ENCODE measurements at regions not wholly inside any gene's neighbourhood (a gene's known extent, or its start where the extent isn't known, plus 50 kb on each side); places are given as distances from the start of the nearest gene placed in this dataset.

DNA sequence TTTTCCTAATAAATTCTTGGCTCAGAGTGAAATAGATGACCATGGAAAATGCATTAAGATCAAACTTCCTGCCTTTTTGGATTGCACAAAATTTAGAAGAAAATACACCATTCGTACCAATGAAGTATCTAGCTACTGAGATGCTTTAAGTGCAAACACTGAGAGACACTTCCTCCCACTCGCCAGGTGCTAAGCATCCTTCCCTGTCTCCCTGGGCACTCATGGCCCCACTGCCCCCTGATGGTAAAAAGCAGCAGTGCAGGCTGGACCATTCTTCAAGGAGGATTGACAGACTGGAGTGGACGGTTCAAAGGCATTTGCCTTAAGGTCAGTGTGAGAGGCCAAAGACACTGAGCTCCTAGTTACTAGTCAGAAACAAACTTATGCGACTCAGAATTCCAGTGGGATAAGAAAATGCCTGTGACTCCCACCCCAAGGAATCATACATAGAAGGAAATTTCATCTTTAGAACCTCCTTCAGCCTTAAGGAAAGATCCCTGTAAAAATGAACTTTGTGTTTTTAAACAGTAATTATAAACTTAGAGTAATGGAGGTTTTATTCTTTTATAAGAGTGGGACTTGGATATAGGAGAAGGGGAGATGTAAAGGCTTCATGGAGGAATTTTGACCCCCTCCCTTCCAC, 86.0 kb upstream of the SLC30A5 start:
- TF ChIP-seq EZH2 (IDR thresholded peaks at IDR 0.05; ENCODE audit: borderline replicate concordance, low read depth, low read length, severe bottlenecking), result no peak
- TF ChIP-seq, protein P1, sequence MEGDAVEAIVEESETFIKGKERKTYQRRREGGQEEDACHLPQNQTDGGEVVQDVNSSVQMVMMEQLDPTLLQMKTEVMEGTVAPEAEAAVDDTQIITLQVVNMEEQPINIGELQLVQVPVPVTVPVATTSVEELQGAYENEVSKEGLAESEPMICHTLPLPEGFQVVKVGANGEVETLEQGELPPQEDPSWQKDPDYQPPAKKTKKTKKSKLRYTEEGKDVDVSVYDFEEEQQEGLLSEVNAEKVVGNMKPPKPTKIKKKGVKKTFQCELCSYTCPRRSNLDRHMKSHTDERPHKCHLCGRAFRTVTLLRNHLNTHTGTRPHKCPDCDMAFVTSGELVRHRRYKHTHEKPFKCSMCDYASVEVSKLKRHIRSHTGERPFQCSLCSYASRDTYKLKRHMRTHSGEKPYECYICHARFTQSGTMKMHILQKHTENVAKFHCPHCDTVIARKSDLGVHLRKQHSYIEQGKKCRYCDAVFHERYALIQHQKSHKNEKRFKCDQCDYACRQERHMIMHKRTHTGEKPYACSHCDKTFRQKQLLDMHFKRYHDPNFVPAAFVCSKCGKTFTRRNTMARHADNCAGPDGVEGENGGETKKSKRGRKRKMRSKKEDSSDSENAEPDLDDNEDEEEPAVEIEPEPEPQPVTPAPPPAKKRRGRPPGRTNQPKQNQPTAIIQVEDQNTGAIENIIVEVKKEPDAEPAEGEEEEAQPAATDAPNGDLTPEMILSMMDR (IDR thresholded peaks at IDR 0.05; ENCODE audit: borderline replicate concordance, extremely low read depth, low read length, poor library complexity, severe bottlenecking), result peak; percentile 97

Data from DND-41 (cell line).